HG03159 (cell line): ENCODE measurements at regions not wholly inside any gene's neighbourhood (a gene's known extent, or its start where the extent isn't known, plus 50 kb on each side); places are given as distances from the start of the nearest gene placed in this dataset.
"Not testable (repeated sequence)": the region's sequence is repeated elsewhere in the genome, so short reads cannot be mapped to it uniquely, and the experiment has no call there.

ENCODE experiments used
- ATAC-seq: cut with Tn5 transposase; IDR thresholded peaks from one replicate; pipeline ENCODE4 v1.9.1; 2021; ENCODE audit warnings: mild to moderate bottlenecking, moderate library complexity; ENCODE audit not compliant: unreplicated experiment

- ATAC-seq, result no peak
Measured at GRCh38 chr14:101290611-101291010, 270.7 kb upstream of the DIO3 start.

- ATAC-seq, result no peak
Measured at GRCh38 chr14:101291390-101291789, 269.9 kb upstream of the DIO3 start.

GRCh38 chr14:101292448-101292847 lies 268.8 kb upstream of the DIO3 start:
- no peak for ATAC-seq

- no peak for ATAC-seq
Measured at GRCh38 chr14:101293605-101294004, 267.7 kb upstream of the DIO3 start.

- no peak for ATAC-seq
Measured at GRCh38 chr14:101294136-101294535, 267.2 kb upstream of the DIO3 start.

GRCh38 chr14:101299781-101300180 lies 261.5 kb upstream of the DIO3 start:
- ATAC-seq, result not testable (repeated sequence)

GRCh38 chr14:101301011-101301410 lies 260.3 kb upstream of the DIO3 start:
- ATAC-seq, result no peak

GRCh38 chr14:101307162-101307561 lies 254.1 kb upstream of the DIO3 start:
- not testable (repeated sequence) for ATAC-seq

- not testable (repeated sequence) for ATAC-seq
Measured at GRCh38 chr14:101311186-101311585, 250.1 kb upstream of the DIO3 start.

- no peak for ATAC-seq
Measured at GRCh38 chr14:101313268-101313667, 248.0 kb upstream of the DIO3 start.

- ATAC-seq, result no peak
Measured at GRCh38 chr14:101315802-101316296, 245.4 kb upstream of the DIO3 start.

GRCh38 chr14:101318271-101318670 lies 243.0 kb upstream of the DIO3 start:
- no peak for ATAC-seq

GRCh38 chr14:101320396-101320795 lies 240.9 kb upstream of the DIO3 start:
- no peak for ATAC-seq

GRCh38 chr14:101322223-101322622 lies 239.1 kb upstream of the DIO3 start:
- ATAC-seq, result no peak

- no peak for ATAC-seq
Measured at GRCh38 chr14:101323111-101323510, 238.2 kb upstream of the DIO3 start.

GRCh38 chr14:101323614-101324235 lies 237.6 kb upstream of the DIO3 start:
- not testable (repeated sequence) for ATAC-seq

- ATAC-seq, result no peak
Measured at GRCh38 chr14:101325319-101325718, 236.0 kb upstream of the DIO3 start.

GRCh38 chr14:101328412-101329028 lies 232.8 kb upstream of the DIO3 start:
- no peak for ATAC-seq

GRCh38 chr14:101330416-101331140 lies 230.7 kb upstream of the DIO3 start:
- no peak for ATAC-seq

- ATAC-seq, result no peak
Measured at GRCh38 chr14:101331141-101331525, 230.2 kb upstream of the DIO3 start.

- no peak for ATAC-seq
Measured at GRCh38 chr14:101331661-101332169, 229.6 kb upstream of the DIO3 start.

GRCh38 chr14:101332281-101332680 lies 229.0 kb upstream of the DIO3 start:
- ATAC-seq, result no peak
